Calu3 (cell line): ENCODE measurements at regions not wholly inside any gene's neighbourhood (a gene's known extent, or its start where the extent isn't known, plus 50 kb on each side); places are given as distances from the start of the nearest gene placed in this dataset.

ENCODE experiments used
- BruUV-seq: library from RNA; stranded (reverse); fragments of 400-500 nt; replicated peaks from 2 replicates; lab custom pipeline; 2021; lab: Mats Ljungman, UMichigan
- CTCF ChIA-PET: fragments of 300-600 bp; sonication (Branson Sonifier 250); formaldehyde crosslinking; loops from one replicate; lab custom pipeline; 2022; ENCODE audit warnings: antibody characterized with exemption; lab: Charles Lee
- DNase-seq: peaks from one replicate; pipeline ENCODE4 v3.0.0; 2022
- H3K27ac Mint-ChIP-seq: one replicate; pipeline ENCODE4 v1.8.0; 2022; ENCODE audit warnings: mixed read lengths; ENCODE audit not compliant: unreplicated experiment
- H3K27me3 Mint-ChIP-seq: one replicate; pipeline ENCODE4 v1.8.0; 2022; ENCODE audit warnings: mixed read lengths; ENCODE audit not compliant: unreplicated experiment
- H3K36me3 Mint-ChIP-seq: one replicate; pipeline ENCODE4 v1.8.0; 2022; ENCODE audit warnings: mild to moderate bottlenecking, moderate library complexity, mixed read lengths; ENCODE audit not compliant: insufficient read depth, unreplicated experiment
- H3K4me1 Mint-ChIP-seq: one replicate; pipeline ENCODE4 v1.8.0; 2022; ENCODE audit warnings: mild to moderate bottlenecking, low read depth, mixed read lengths; ENCODE audit not compliant: unreplicated experiment
- H3K4me3 Mint-ChIP-seq: one replicate; pipeline ENCODE4 v1.8.0; 2022; ENCODE audit warnings: mild to moderate bottlenecking, low read depth, moderate library complexity, mixed read lengths; ENCODE audit not compliant: unreplicated experiment
- H3K9me3 Mint-ChIP-seq: one replicate; pipeline ENCODE4 v1.8.0; 2022; ENCODE audit warnings: low read depth, mixed read lengths; ENCODE audit not compliant: unreplicated experiment
- intact Hi-C: fragments of 100-400 bp; cut with micrococcal nuclease; formaldehyde crosslinking; loops from one replicate; pipeline ENCODE4 v1.10.0; 2022; ENCODE audit not compliant: unreplicated experiment
- TF ChIP-seq, protein P1 (sequence below): fragments of 200-600 bp; IDR thresholded peaks from one replicate; pipeline ENCODE4 v1.8.0; 2022; ENCODE audit warnings: antibody characterized with exemption; ENCODE audit not compliant: unreplicated experiment

DNA sequence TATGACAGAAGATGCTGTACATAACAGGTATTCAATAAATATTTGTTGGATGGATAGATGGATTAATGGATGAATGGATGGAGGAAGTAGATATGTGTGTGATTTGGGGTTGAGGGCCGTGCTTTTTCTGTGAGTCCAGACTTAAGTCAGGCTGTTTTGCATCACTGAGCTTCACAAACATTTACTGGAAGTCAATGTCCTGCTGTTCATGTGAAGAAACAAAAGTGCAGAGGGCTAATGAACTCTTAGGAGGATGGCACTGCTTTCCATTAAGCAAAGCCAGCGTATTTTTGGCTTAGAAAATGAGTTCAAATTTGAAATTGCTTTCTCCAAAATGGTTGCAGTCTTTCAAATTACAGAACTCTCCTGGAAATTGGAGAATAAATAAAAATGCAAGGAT lies 260.6 kb upstream of the SASH1 start:
- no peaks in the 10 kb centered on the region for H3K4me1 Mint-ChIP-seq
- H3K36me3 Mint-ChIP-seq: no peaks in the 10 kb centered on the region
- TF ChIP-seq, protein P1, sequence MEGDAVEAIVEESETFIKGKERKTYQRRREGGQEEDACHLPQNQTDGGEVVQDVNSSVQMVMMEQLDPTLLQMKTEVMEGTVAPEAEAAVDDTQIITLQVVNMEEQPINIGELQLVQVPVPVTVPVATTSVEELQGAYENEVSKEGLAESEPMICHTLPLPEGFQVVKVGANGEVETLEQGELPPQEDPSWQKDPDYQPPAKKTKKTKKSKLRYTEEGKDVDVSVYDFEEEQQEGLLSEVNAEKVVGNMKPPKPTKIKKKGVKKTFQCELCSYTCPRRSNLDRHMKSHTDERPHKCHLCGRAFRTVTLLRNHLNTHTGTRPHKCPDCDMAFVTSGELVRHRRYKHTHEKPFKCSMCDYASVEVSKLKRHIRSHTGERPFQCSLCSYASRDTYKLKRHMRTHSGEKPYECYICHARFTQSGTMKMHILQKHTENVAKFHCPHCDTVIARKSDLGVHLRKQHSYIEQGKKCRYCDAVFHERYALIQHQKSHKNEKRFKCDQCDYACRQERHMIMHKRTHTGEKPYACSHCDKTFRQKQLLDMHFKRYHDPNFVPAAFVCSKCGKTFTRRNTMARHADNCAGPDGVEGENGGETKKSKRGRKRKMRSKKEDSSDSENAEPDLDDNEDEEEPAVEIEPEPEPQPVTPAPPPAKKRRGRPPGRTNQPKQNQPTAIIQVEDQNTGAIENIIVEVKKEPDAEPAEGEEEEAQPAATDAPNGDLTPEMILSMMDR: no peak
- CTCF ChIA-PET: no interaction called here
- H3K27ac Mint-ChIP-seq: no peak overlapping the region
- no peak for DNase-seq
- no peaks in the 10 kb centered on the region for H3K9me3 Mint-ChIP-seq
- no TSS peak for BruUV-seq
- H3K27me3 Mint-ChIP-seq: no peaks in the 10 kb centered on the region
- intact Hi-C loops: no loop called here
- H3K4me3 Mint-ChIP-seq: no peak overlapping the region

DNA sequence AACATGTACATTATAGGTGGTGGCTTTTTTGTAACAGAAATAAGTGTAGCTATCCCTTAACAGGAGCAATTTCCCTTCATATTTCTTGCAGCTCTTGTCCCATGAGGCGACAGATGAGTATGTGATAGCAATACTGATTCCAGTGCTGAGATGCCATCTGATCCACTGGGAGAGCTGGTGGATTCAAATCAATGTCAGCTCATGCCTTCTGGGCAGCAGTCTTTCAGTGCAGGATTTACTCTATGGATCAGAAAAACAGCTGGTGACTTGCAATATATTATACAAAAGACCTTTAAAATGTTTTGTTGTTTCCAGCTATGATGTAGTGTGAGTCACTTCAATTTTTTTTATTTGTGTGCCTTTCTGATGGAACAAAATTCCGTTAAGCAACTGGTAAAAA lies 259.9 kb upstream of the SASH1 start:
- Mint-ChIP-seq H3K27me3 (no peaks in the 10 kb centered on the region), H3K9me3 (no peaks in the 10 kb centered on the region), H3K27ac (no peak overlapping the region), H3K36me3 (no peaks in the 10 kb centered on the region), H3K4me1 (no peaks in the 10 kb centered on the region), H3K4me3 (no peak overlapping the region)
- TF ChIP-seq, protein P1: no peak
- DNase-seq: no peak
- BruUV-seq: no TSS peak
- intact Hi-C loops: no loop called here
- CTCF ChIA-PET: no interaction called here

DNA sequence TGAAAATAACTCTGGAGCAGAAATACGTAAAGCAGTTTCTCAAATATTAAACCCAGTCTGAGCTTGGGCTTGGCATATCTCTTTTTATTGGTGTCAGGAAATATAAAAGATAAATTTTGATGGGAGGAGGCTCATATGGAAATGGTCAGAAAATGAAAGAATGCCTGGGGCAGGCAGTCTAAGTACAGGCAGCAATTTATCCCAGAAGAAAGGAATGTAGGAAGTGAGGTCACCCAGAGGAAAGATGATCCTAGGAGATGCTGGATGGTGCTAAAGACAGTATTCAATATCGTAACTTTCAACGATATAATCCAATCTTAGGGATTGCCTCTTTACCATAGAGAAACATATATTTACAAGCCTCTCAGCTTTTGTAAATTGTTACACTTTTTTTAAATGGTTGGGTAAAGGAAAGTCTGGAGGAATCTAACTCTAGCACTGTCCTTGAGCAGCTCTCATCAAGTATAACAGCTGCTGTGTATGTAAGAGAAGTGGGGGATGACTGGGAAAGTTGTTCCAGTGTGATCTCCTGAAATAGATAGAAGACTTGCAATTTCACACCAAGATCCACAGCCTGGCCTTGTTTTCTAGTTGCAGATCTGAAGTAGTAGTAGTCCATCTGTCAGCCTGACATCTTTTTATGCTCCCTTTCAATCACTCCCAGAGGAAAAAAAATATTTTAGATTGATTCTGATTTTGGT lies 256.9 kb upstream of the SASH1 start:
- Mint-ChIP-seq H3K4me1 (no peaks in the 10 kb centered on the region), H3K36me3 (no peaks in the 10 kb centered on the region), H3K27me3 (no peaks in the 10 kb centered on the region), H3K9me3 (peaks cover 2% of the 10 kb centered on the region), H3K4me3 (no peak overlapping the region), H3K27ac (no peak overlapping the region)
- intact Hi-C loops: no loop called here
- CTCF ChIA-PET: no interaction called here
- BruUV-seq: no TSS peak
- TF ChIP-seq, protein P1: no peak
- no peak for DNase-seq

DNA sequence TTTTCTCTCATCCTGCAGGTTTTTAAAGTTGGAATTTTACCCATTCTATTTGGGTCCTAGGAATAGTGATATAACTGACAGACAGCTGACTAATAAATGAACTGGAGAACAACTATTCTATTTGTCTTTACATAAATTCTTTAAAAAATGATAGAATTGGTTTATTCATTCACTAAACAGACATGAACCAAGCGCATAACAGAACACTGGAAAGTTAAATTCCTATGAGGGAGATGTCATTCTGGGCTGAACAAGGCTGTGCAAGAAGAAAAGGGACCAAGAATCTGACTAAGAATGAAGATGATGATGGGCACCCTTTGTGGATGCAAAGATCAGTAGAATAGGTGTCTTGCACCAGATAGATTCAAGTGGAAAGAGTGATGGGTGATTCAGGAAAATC lies 256.3 kb upstream of the SASH1 start:
- BruUV-seq: no TSS peak

More for the DNA sequence above, 256.3 kb upstream of the SASH1 start:
- Mint-ChIP-seq H3K36me3 (no peaks in the 10 kb centered on the region), H3K4me1 (no peaks in the 10 kb centered on the region), H3K4me3 (no peak overlapping the region), H3K27ac (no peak overlapping the region), H3K9me3 (peaks cover 5% of the 10 kb centered on the region), H3K27me3 (no peaks in the 10 kb centered on the region)
- CTCF ChIA-PET: no interaction called here
- intact Hi-C loops: no loop called here
- DNase-seq: no peak
- TF ChIP-seq, protein P1: no peak
